ENCODE measurements at regions not wholly inside any gene's neighbourhood (a gene's known extent, or its start where the extent isn't known, plus 50 kb on each side); places are given as distances from the start of the nearest gene placed in this dataset.

DNA sequence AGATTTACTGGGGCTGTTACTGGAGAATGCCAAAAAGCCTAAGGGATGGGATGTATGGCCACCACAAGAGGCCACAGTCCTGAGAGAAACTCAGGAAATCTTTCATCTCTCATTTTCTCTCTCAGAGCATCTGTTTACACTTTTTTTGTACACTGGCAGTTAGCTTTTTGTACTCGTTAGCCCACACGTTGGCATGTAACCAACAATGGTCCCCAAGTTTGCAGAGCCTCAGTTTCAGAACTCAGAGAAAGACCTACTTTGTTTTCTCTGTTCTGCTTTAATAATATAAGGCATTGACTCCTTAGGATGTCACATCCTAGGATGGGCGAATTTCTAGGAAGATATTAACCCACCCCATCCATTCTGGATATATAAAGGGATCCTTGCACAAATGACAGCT, 183.5 kb downstream of the SUCNR1 start:
- TF ChIP-seq, protein P1, sequence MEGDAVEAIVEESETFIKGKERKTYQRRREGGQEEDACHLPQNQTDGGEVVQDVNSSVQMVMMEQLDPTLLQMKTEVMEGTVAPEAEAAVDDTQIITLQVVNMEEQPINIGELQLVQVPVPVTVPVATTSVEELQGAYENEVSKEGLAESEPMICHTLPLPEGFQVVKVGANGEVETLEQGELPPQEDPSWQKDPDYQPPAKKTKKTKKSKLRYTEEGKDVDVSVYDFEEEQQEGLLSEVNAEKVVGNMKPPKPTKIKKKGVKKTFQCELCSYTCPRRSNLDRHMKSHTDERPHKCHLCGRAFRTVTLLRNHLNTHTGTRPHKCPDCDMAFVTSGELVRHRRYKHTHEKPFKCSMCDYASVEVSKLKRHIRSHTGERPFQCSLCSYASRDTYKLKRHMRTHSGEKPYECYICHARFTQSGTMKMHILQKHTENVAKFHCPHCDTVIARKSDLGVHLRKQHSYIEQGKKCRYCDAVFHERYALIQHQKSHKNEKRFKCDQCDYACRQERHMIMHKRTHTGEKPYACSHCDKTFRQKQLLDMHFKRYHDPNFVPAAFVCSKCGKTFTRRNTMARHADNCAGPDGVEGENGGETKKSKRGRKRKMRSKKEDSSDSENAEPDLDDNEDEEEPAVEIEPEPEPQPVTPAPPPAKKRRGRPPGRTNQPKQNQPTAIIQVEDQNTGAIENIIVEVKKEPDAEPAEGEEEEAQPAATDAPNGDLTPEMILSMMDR (IDR thresholded peaks at IDR 0.05), result no peak
- no peak for TF ChIP-seq POLR2A (IDR thresholded peaks at IDR 0.05)

Measured in esophagus squamous epithelium (tissue), 4 donors.